HCT116 (cell line): ENCODE measurements at regions not wholly inside any gene's neighbourhood (a gene's known extent, or its start where the extent isn't known, plus 50 kb on each side); places are given as distances from the start of the nearest gene placed in this dataset.

Source experiments
- ATAC-seq: fragments of 200-7000 bp; cut with Tn5 transposase; 2 replicates; pipeline ENCODE4 v1.9.1; 2020; ENCODE audit warnings: mild to moderate bottlenecking, moderate library complexity
- BruUV-seq: library from RNA; stranded (reverse); fragments of 400-500 nt; replicated peaks from 2 replicates; lab custom pipeline; 2021; lab: Mats Ljungman, UMichigan
- CTCF ChIA-PET: fragments of 300-600 bp; sonication (Branson Sonifier 250); formaldehyde crosslinking; loops from one replicate; lab custom pipeline; 2021; ENCODE audit warnings: antibody characterized with exemption; lab: Charles Lee
- POLR2A ChIA-PET: fragments of 300-600, 350-600 bp; sonication (Branson Sonifier 250); formaldehyde crosslinking; loops from one replicate; lab custom pipeline; 2021; ENCODE audit warnings: antibody characterized with exemption; lab: Charles Lee
- RAD21 ChIA-PET, 2 experiments: fragments of 300-600 bp; sonication (Branson Sonifier 250); formaldehyde crosslinking; loops; one replicate each; lab custom pipeline; 2023; ENCODE audit warnings: low total read pairs in 2 of 2; ENCODE audit not compliant: uncharacterized antibody in 2 of 2, unreplicated experiment in 2 of 2, low non-redundant PET in 1 of 2; lab: Charles Lee
- DNase-seq: peaks from one replicate; pipeline ENCODE4 v3.0.0-alpha.2; 2010; ENCODE audit warnings: low read depth, low spot score
- H2AFZ ChIP-seq: fragments of 200-600 bp; shearing (Covaris generic), sonication (generic); 2 replicates; pipeline ENCODE4 v1.6.1; 2017; ENCODE audit warnings: low read depth, mixed run types, mixed read lengths, antibody characterized with exemption, low read length; ENCODE audit not compliant: poor library complexity, severe bottlenecking
- H3K27ac ChIP-seq: 2 replicates; pipeline ENCODE4 v1.5.1; 2012; ENCODE audit warnings: low read depth, low read length
- H3K27me3 ChIP-seq: fragments of 200-600 bp; sonication (generic); 2 replicates; pipeline ENCODE4 v1.6.1; 2016; ENCODE audit warnings: mixed run types, low read length, mixed read lengths; ENCODE audit not compliant: insufficient read depth
- H3K36me3 ChIP-seq, 2 experiments: fragments of 200-500 bp in 1 of 2; fragments of 200-600 bp in 1 of 2; sonication (Bioruptor generic) in 1 of 2; sonication (generic) in 1 of 2; 2 replicates each; pipeline versions ENCODE4 v1.5.1 to v1.6.1; 2014 to 2016; ENCODE audit warnings: low read length in 2 of 2, inconsistent platforms in 1 of 2, mixed read lengths in 1 of 2, mixed run types in 1 of 2; ENCODE audit not compliant: insufficient read depth in 2 of 2, control insufficient read depth in 1 of 2
- H3K4me1 ChIP-seq, 2 experiments: fragments of 200-600 bp in 1 of 2; sonication (generic) in 1 of 2; 2 replicates each; pipeline versions ENCODE4 v1.5.1 to v1.6.1; 2012 to 2017; ENCODE audit warnings: low read length in 2 of 2, inconsistent platforms in 1 of 2, mild to moderate bottlenecking in 1 of 2, mixed read lengths in 1 of 2, mixed run types in 1 of 2, moderate library complexity in 1 of 2; ENCODE audit not compliant: insufficient read depth in 2 of 2, control insufficient read depth in 1 of 2
- H3K4me2 ChIP-seq: fragments of 200-600 bp; sonication (generic); 2 replicates; pipeline ENCODE4 v1.6.1; 2017; ENCODE audit warnings: mixed run types, low read length, mixed read lengths
- H3K4me3 ChIP-seq, 2 experiments: fragments of 200-600 bp in 1 of 2; sonication (generic) in 1 of 2; replicated peaks in 1 of 2; 2 replicates each; pipeline ENCODE4 v1.5.1; 2011 to 2016; ENCODE audit warnings: low read length in 2 of 2, control low read depth in 1 of 2, low read depth in 1 of 2, mild to moderate bottlenecking in 1 of 2, mixed read lengths in 1 of 2, mixed run types in 1 of 2
- H3K79me2 ChIP-seq: fragments of 200-600 bp; sonication (generic); 2 replicates; pipeline ENCODE4 v1.6.1; 2017; ENCODE audit warnings: mild to moderate bottlenecking, mixed run types, low read length, moderate library complexity, mixed read lengths; ENCODE audit not compliant: insufficient read depth
- H3K9ac ChIP-seq: fragments of 200-600 bp; sonication (generic); 2 replicates; pipeline ENCODE4 v1.6.1; 2016; ENCODE audit warnings: low read length, mixed read lengths
- H3K9me2 ChIP-seq: fragments of 200-600 bp; sonication (generic), shearing (Covaris generic); 2 replicates; pipeline ENCODE4 v1.6.1; 2017; ENCODE audit warnings: mixed run types, mild to moderate bottlenecking, moderate library complexity; ENCODE audit not compliant: insufficient read depth
- H3K9me3 ChIP-seq, 2 experiments: fragments of 200-500 bp in 1 of 2; fragments of 200-600 bp in 1 of 2; sonication (Bioruptor generic) in 1 of 2; sonication (generic) in 1 of 2; 2 replicates each; pipeline ENCODE4 v1.6.1; 2014 to 2017; ENCODE audit warnings: low read length in 2 of 2, mixed read lengths in 2 of 2, inconsistent platforms in 1 of 2, low read depth in 1 of 2, mild to moderate bottlenecking in 1 of 2, mixed run types in 1 of 2, moderate library complexity in 1 of 2; ENCODE audit not compliant: control insufficient read depth in 1 of 2, insufficient read depth in 1 of 2
- H4K20me1 ChIP-seq: fragments of 200-600 bp; sonication (generic), shearing (Covaris generic); 2 replicates; pipeline ENCODE4 v1.6.1; 2017; ENCODE audit warnings: mixed run types, mild to moderate bottlenecking, moderate library complexity; ENCODE audit not compliant: insufficient read depth
- CBX3 ChIP-seq: IDR thresholded peaks from 2 replicates; pipeline ENCODE4 v1.6.1; 2012; ENCODE audit warnings: low read depth
- JUND ChIP-seq: IDR thresholded peaks from 2 replicates; pipeline ENCODE4 v1.6.1; 2012
- REST ChIP-seq: IDR thresholded peaks from 2 replicates; pipeline ENCODE4 v1.6.1; 2012; ENCODE audit warnings: low read depth
- TCF7L2 ChIP-seq: IDR thresholded peaks from 2 replicates; pipeline ENCODE4 v1.7.0; 2011; ENCODE audit warnings: borderline replicate concordance, inconsistent platforms; ENCODE audit not compliant: insufficient read depth, insufficient read length; ENCODE audit errors: extremely low read depth
- ZBTB33 ChIP-seq: IDR thresholded peaks from 2 replicates; pipeline ENCODE4 v1.6.1; 2011; ENCODE audit warnings: mild to moderate bottlenecking, low read length, moderate library complexity; ENCODE audit not compliant: insufficient replicate concordance; ENCODE audit errors: extremely low read depth
- ZFX ChIP-seq: fragments of 450-650 bp; IDR thresholded peaks from 2 replicates; pipeline ENCODE4 v1.6.1; 2017
- intact Hi-C: fragments of 100-400 bp; cut with micrococcal nuclease; formaldehyde crosslinking; loops from 2 replicates; pipeline ENCODE4 v1.10.0; 2022

- ChIA-PET POLR2A (no interaction called here), RAD21 (no interaction called here), CTCF (no interaction called here)
- Histone ChIP-seq H3K9ac (no peak overlapping the region), H2AFZ (no peak overlapping the region), H3K4me3 (no peak overlapping the region), H3K9me2 (no peaks in the 10 kb centered on the region), H3K79me2 (no peaks in the 10 kb centered on the region), H3K9me3 (no peaks in the 10 kb centered on the region), H4K20me1 (no peaks in the 10 kb centered on the region), H3K27ac (no peak overlapping the region), H3K4me1 (no peaks in the 10 kb centered on the region), H3K27me3 (no peaks in the 10 kb centered on the region), H3K36me3 (no peaks in the 10 kb centered on the region), H3K4me2 (no peak overlapping the region)
- intact Hi-C loops = no loop called here
- TF ChIP-seq REST (no peak), ZFX (no peak), TCF7L2 (no peak), CBX3 (no peak), ZBTB33 (no peak), JUND (no peak)
- ATAC-seq = no peak
- DNase-seq = no peak
- BruUV-seq = no TSS peak
Observed at GRCh38 chr12:28794786-28795185, 354.3 kb upstream of the FAR2 start.
